HK-2 (cell line): ENCODE measurements at regions not wholly inside any gene's neighbourhood (a gene's known extent, or its start where the extent isn't known, plus 50 kb on each side); places are given as distances from the start of the nearest gene placed in this dataset.
"Not testable (repeated sequence)": the region's sequence is repeated elsewhere in the genome, so short reads cannot be mapped to it uniquely, and the experiment has no call there.

Experiments used
- DNase-seq: peaks from one replicate; pipeline ENCODE4 v3.0.0-alpha.2; 2018; ENCODE audit not compliant: unreplicated experiment

GRCh38 chr4:152063621-152064240, 302.9 kb upstream of the GATB start:
- DNase-seq, result no peak

GRCh38 chr4:152062936-152063620, 302.3 kb upstream of the GATB start:
- DNase-seq, result no peak

GRCh38 chr4:152054731-152055130, 293.9 kb upstream of the GATB start:
- DNase-seq, result no peak

- DNase-seq, result no peak
Observed at GRCh38 chr4:152052451-152053057, 291.7 kb upstream of the GATB start.

GRCh38 chr4:152051332-152051731, 290.5 kb upstream of the GATB start:
- DNase-seq, result not testable (repeated sequence)

- DNase-seq, result no peak
Observed at GRCh38 chr4:152050106-152050505, 289.3 kb upstream of the GATB start.

GRCh38 chr4:152047451-152047850, 286.6 kb upstream of the GATB start:
- DNase-seq, result no peak

- peak; percentile 49 for DNase-seq
Observed at GRCh38 chr4:152045807-152046571, 285.2 kb upstream of the GATB start.

GRCh38 chr4:152045449-152045806, 284.6 kb upstream of the GATB start:
- no peak for DNase-seq

GRCh38 chr4:152044331-152045036, 283.7 kb upstream of the GATB start:
- no peak for DNase-seq

GRCh38 chr4:152041295-152041694, 280.5 kb upstream of the GATB start:
- DNase-seq, result no peak

- DNase-seq, result no peak
Observed at GRCh38 chr4:152039691-152040090, 278.9 kb upstream of the GATB start.

GRCh38 chr4:152039023-152039481, 278.2 kb upstream of the GATB start:
- DNase-seq, result no peak

- DNase-seq, result no peak
Observed at GRCh38 chr4:152038238-152038637, 277.4 kb upstream of the GATB start.

- DNase-seq, result no peak
Observed at GRCh38 chr4:152037435-152037834, 276.6 kb upstream of the GATB start.

- DNase-seq, result no peak
Observed at GRCh38 chr4:152033621-152034020, 272.8 kb upstream of the GATB start.

- no peak for DNase-seq
Observed at GRCh38 chr4:152032722-152033131, 271.9 kb upstream of the GATB start.

GRCh38 chr4:152029631-152030030, 268.8 kb upstream of the GATB start:
- no peak for DNase-seq

- no peak for DNase-seq
Observed at GRCh38 chr4:152028131-152028530, 267.3 kb upstream of the GATB start.

GRCh38 chr4:152024881-152025280, 264.1 kb upstream of the GATB start:
- DNase-seq, result no peak

- DNase-seq, result no peak
Observed at GRCh38 chr4:152023674-152024073, 262.9 kb upstream of the GATB start.

GRCh38 chr4:152022543-152022942, 261.7 kb upstream of the GATB start:
- no peak for DNase-seq
